ENCODE measurements at regions not wholly inside any gene's neighbourhood (a gene's known extent, or its start where the extent isn't known, plus 50 kb on each side); places are given as distances from the start of the nearest gene placed in this dataset.

DNA sequence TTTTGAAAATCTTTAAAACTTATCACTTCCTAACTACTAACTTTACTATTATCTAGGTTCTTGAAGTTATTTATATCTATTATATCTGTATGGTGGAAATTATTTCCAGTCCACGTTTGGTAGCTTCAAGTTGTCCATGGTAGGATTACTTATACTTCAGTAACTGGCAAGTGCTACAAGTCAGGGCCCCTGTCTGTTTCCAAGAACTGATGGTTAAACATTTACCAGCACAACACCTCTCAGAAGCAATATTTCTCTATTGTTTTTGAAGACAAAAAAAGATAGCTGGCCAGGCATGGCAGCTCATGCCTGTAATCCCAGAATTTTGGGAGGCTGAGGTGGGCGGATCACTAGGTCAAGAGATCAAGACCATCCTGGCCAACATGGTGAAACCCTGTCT is 240.4 kb upstream of the RHOBTB1 start:
- DNase-seq = no peak

- no peak for DNase-seq
Measured at GRCh38 chr10:61183967-61184366, 240.0 kb upstream of the RHOBTB1 start.

DNA sequence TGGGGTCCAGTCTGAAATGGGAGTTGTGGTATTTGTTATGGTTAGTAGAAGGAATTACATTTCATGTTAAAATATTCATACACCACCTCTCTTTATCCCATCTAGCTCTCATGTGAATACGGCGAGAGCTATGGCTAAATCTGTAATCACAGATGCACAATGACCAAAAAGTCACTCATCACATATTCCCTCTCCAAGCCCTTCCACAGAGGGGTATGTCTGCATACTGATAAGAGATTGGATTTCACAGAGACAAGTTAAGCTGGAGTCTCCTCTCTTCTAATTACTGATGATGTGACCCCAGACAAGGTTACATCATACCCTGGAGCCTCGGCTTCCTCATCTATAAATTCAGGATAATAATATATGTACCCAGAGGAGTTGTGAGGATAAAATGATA is 237.8 kb upstream of the RHOBTB1 start:
- DNase-seq = no peak

GRCh38 chr10:61179771-61180170 is 235.8 kb upstream of the RHOBTB1 start:
- DNase-seq = no peak

DNA sequence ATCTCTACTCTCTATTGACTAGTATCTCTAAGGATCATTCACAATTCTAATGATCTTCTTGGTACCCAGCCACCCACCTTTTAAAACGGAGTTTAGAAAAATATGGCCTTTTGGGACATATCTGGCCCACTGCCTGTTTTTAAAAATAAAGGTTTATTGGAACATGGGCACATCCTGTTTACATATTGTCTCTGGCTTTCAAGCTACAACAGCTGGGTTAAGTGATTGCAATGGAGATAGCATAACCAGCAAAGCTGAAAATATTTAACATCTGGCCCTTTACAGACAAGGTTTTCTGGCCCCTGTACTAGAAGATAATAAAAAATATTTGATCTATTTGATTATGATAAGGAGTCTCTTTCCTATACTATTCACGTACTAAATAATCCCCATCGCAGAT is 232.4 kb upstream of the RHOBTB1 start:
- no peak for DNase-seq

GRCh38 chr10:61175316-61175715 is 231.3 kb upstream of the RHOBTB1 start:
- DNase-seq = no peak

- no peak for DNase-seq
Measured at GRCh38 chr10:61173450-61173849, 229.5 kb upstream of the RHOBTB1 start.

DNA sequence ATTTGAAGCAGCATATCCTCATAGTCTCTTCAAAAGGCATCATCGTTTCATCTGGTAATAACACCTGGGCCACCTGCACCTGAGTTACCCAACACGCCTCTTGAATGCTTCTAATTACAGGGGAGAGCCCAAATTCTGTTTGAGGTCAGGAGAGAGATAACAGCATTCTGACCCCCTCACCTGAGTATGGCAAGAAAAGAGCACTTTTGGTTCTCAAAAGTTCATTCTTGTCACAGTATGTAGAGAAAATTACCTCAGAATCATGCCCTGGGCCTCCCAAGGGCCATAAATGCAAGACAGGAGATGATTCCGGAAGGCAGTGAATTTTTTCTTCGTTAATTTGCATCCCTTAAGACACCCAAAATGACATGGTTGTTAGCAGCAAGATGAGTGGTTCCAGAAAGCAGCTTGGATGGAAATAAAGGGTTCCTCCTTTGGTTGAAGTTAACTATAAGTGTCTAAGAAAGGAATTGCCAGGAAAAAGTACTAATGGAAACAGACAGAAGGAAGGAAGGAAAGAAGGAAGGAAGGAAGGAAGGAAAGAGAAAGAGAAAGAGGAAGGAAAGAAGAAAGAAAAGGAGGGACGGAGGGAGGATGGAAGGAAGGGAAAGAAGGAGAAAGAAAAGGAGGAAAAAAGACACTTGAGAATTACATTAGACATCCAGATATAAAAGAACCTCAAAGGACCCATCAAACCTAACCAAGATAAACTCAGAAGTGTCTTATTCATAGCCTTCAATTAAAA is 228.4 kb upstream of the RHOBTB1 start:
- no peak for DNase-seq

DNA sequence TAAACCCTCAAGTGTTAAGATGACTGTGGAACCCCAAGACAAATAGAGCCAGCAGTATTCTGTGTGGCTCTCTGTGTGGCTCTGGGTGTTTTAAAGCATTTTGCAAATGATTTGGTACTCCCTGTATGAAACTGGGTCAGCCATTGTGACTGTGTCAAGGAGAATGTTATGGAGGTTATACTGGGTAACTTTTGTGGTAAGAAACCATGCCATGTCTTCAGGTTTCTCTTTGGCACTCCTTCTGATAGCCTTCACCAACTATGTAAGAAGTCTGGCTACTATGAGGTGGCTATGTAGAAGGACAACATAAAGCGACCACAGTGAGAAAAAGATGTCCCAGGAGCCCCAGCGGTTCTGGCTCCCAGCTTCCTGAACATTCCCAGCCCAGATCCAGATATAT is 226.6 kb upstream of the RHOBTB1 start:
- no peak for DNase-seq

- DNase-seq = no peak
Measured at GRCh38 chr10:61169294-61169693, 225.3 kb upstream of the RHOBTB1 start.

GRCh38 chr10:61166489-61166888 is 222.5 kb upstream of the RHOBTB1 start:
- DNase-seq = no peak

- DNase-seq = no peak
Measured at GRCh38 chr10:61166065-61166464, 222.1 kb upstream of the RHOBTB1 start.

GRCh38 chr10:61164458-61165160 is 220.6 kb upstream of the RHOBTB1 start:
- DNase-seq = no peak

GRCh38 chr10:61163403-61163802 is 219.4 kb upstream of the RHOBTB1 start:
- no peak for DNase-seq

GRCh38 chr10:61160253-61160652 is 216.3 kb upstream of the RHOBTB1 start:
- DNase-seq = no peak

- DNase-seq = no peak
Measured at GRCh38 chr10:61159253-61159652, 215.3 kb upstream of the RHOBTB1 start.

DNA sequence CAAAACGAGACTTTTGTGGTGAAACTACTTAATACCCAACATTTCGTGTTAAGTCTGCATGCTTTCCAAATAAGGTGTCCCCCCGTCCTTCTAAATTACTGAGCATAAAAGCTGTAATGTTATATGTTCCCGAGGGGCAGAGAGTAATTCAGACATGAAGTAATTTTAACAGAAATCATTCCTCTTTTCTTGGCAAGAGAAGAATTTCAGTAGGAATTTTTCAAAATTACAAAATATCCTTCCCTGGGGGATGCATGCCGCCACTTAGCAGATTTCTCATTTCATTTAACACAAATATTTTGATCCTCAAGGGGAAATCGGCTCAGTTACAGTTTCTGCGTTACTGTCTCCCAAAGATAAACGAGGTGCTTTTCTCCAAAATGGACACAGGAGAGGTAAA is 213.2 kb upstream of the RHOBTB1 start:
- DNase-seq = no peak

DNA sequence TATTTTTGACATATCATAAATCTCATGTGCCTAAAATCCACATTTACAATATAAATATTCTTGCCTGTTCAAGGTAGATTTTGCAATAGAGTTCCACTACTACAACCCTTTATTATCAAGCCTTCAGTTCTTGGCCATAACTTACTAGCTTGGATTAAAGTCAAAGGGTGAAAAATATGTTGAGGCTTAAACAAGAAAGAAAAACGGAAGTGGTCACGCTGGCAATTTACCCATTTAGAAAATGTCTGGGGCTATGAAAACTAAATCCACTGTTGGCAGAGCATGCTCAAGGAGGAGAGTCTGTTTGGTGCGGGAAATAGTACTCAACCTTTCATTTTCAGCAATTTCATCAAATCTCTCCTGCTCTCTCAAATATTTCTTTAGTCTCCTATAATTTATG is 209.8 kb upstream of the RHOBTB1 start:
- no peak for DNase-seq

- no peak for DNase-seq
Measured at GRCh38 chr10:61151059-61151458, 207.1 kb upstream of the RHOBTB1 start.

GRCh38 chr10:61148451-61148850 is 204.5 kb upstream of the RHOBTB1 start:
- DNase-seq = no peak

- no peak for DNase-seq
Measured at GRCh38 chr10:61142987-61143386, 199.0 kb upstream of the RHOBTB1 start.

DNA sequence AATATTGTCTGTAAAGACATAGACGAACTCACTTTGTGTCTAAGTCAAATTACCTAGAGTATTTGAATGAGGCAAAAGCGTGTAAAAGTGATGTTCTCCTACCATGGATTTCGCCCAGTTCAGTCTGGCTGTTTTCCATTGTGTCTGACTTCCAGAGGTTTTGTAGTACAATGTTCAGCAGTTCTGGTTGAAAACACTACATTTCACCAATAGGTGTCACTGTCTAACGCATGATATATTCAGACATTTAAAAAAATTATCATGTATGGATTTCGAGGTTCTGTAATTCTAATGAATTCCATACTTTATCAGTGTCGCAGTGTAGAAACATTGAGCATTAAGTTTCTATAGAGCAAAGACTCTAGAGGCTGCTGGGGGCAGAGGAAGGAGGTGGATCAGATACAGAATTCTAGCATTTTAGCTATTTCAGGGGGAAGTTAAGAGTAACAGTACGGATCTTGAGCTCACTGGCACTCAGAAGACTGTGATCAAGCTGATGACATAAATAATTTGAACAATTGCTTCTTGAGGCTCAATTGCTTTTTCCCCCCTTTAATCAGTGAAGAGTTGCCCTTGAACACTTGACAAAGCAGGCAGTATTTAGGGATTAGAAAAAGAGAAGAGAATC is 196.9 kb upstream of the RHOBTB1 start:
- peak; percentile 46 for DNase-seq

DNA sequence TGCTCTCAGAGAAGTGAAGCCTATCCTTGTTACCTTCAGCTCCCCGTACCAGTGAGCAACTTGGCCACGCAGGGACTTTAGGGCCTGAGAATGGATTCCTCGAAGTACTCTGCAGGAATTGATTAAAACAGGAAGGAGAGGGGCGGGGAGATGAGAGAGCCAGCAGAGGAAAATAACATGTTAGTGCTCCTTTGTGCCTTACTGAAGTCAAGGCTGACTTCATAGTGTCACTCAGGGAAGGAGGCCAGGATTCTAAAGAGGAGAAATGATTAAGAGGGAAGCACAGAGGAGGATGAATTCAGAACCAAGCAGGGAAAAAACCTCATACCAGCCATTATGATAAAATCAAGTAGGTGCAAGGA is 195.6 kb upstream of the RHOBTB1 start:
- no peak for DNase-seq

All from NCI-H1105 treated with DMSO at 0.1 percent for 48 hours (cell line).